Activated T-cell treated with anti-CD3 and anti-CD28 coated beads for 24 hours (primary cell): ENCODE measurements at regions not wholly inside any gene's neighbourhood (a gene's known extent, or its start where the extent isn't known, plus 50 kb on each side); places are given as distances from the start of the nearest gene placed in this dataset.

Experiments
- DNase-seq: peaks from one replicate; pipeline ENCODE4 v3.0.0-alpha.2; 2020; ENCODE audit warnings: low read depth

- DNase-seq, result no peak
Observed at GRCh38 chr16:73743665-73744496, 552.7 kb upstream of the PSMD7 start.

GRCh38 chr16:73739049-73739769, 557.4 kb upstream of the PSMD7 start:
- DNase-seq, result no peak

- no peak for DNase-seq
Observed at GRCh38 chr16:73738266-73738665, 558.3 kb upstream of the PSMD7 start.

GRCh38 chr16:73737637-73738036, 559.0 kb upstream of the PSMD7 start:
- no peak for DNase-seq

GRCh38 chr16:73735954-73736353, 560.7 kb upstream of the PSMD7 start:
- no peak for DNase-seq

GRCh38 chr16:73735018-73735417, 561.6 kb upstream of the PSMD7 start:
- DNase-seq, result no peak

GRCh38 chr16:73732681-73733080, 563.9 kb upstream of the PSMD7 start:
- DNase-seq, result no peak

GRCh38 chr16:73732143-73732542, 564.5 kb upstream of the PSMD7 start:
- no peak for DNase-seq

- no peak for DNase-seq
Observed at GRCh38 chr16:73730481-73731090, 566.0 kb upstream of the PSMD7 start.

GRCh38 chr16:73725156-73725555, 571.5 kb upstream of the PSMD7 start:
- no peak for DNase-seq

- DNase-seq, result no peak
Observed at GRCh38 chr16:73724503-73724902, 572.1 kb upstream of the PSMD7 start.

GRCh38 chr16:73717266-73717974, 579.2 kb upstream of the PSMD7 start:
- no peak for DNase-seq

- DNase-seq, result no peak
Observed at GRCh38 chr16:73714976-73715375, 581.6 kb upstream of the PSMD7 start.

GRCh38 chr16:73713778-73714495, 582.7 kb upstream of the PSMD7 start:
- DNase-seq, result no peak

GRCh38 chr16:73713251-73713650, 583.4 kb upstream of the PSMD7 start:
- DNase-seq, result no peak

- DNase-seq, result no peak
Observed at GRCh38 chr16:73711406-73712080, 585.1 kb upstream of the PSMD7 start.

- DNase-seq, result no peak
Observed at GRCh38 chr16:73710526-73710925, 586.1 kb upstream of the PSMD7 start.

- no peak for DNase-seq
Observed at GRCh38 chr16:73707863-73708262, 588.8 kb upstream of the PSMD7 start.

GRCh38 chr16:73703891-73704290, 592.7 kb upstream of the PSMD7 start:
- DNase-seq, result no peak

GRCh38 chr16:73697336-73697735, 599.3 kb upstream of the PSMD7 start:
- DNase-seq, result no peak

- no peak for DNase-seq
Observed at GRCh38 chr16:73692861-73693260, 603.8 kb upstream of the PSMD7 start.
